Left lobe of liver (tissue), 2 donors: ENCODE measurements at regions not wholly inside any gene's neighbourhood (a gene's known extent, or its start where the extent isn't known, plus 50 kb on each side); places are given as distances from the start of the nearest gene placed in this dataset.

Source experiments
- ATAC-seq: fragments of 200-7000 bp; cut with Tn5 transposase; one replicate; pipeline ENCODE4 v1.9.1; 2020; ENCODE audit warnings: mild to moderate bottlenecking, moderate library complexity
- DNase-seq: peaks from one replicate; pipeline ENCODE4 v3.0.0-alpha.2; 2020; ENCODE audit warnings: low spot score
- donor health status: DM: no; HTN: no; CAD: no; lungs with moderate emphysema.
- donor health status: DM: no; HTN: yes; CAD: no.

GRCh38 chr2:18800240-18800971 is 211.0 kb upstream of the NT5C1B start:
- no peak for DNase-seq

GRCh38 chr2:18799397-18799796 is 210.0 kb upstream of the NT5C1B start:
- ATAC-seq: no peak
- DNase-seq: no peak

More at GRCh38 chr2:18800240-18800971, 211.0 kb upstream of the NT5C1B start:
- ATAC-seq: peak; percentile 88

GRCh38 chr2:18797133-18797845 is 207.9 kb upstream of the NT5C1B start:
- ATAC-seq: no peak
- DNase-seq: no peak

- ATAC-seq: no peak
- no peak for DNase-seq
Measured at GRCh38 chr2:18795906-18796305, 206.5 kb upstream of the NT5C1B start.

- no peak for DNase-seq
- ATAC-seq: no peak
Measured at GRCh38 chr2:18792684-18793083, 203.3 kb upstream of the NT5C1B start.

GRCh38 chr2:18792226-18792629 is 202.9 kb upstream of the NT5C1B start:
- DNase-seq (no peak), ATAC-seq (peak; percentile 36)

GRCh38 chr2:18791172-18791797 is 201.9 kb upstream of the NT5C1B start:
- DNase-seq (no peak), ATAC-seq (no peak)

- DNase-seq (no peak), ATAC-seq (no peak)
Measured at GRCh38 chr2:18790509-18791171, 201.3 kb upstream of the NT5C1B start.

- DNase-seq (peak; percentile 46), ATAC-seq (no peak)
Measured at GRCh38 chr2:18788592-18788991, 199.2 kb upstream of the NT5C1B start.

- DNase-seq: no peak
Measured at GRCh38 chr2:18787726-18788125, 198.4 kb upstream of the NT5C1B start.

GRCh38 chr2:18784245-18784644 is 194.9 kb upstream of the NT5C1B start:
- no peak for DNase-seq
- no peak for ATAC-seq

More at GRCh38 chr2:18787726-18788125, 198.4 kb upstream of the NT5C1B start:
- no peak for ATAC-seq

GRCh38 chr2:18781541-18782280 is 192.3 kb upstream of the NT5C1B start:
- ATAC-seq: peak; percentile 81

GRCh38 chr2:18777250-18777812 is 188.0 kb upstream of the NT5C1B start:
- DNase-seq (no peak), ATAC-seq (no peak)

More at GRCh38 chr2:18781541-18782280, 192.3 kb upstream of the NT5C1B start:
- no peak for DNase-seq

GRCh38 chr2:18771212-18771611 is 181.8 kb upstream of the NT5C1B start:
- ATAC-seq (no peak), DNase-seq (no peak)

GRCh38 chr2:18763338-18763737 is 174.0 kb upstream of the NT5C1B start:
- ATAC-seq: no peak
- DNase-seq: no peak

GRCh38 chr2:18762667-18763066 is 173.3 kb upstream of the NT5C1B start:
- no peak for DNase-seq
- ATAC-seq: no peak

GRCh38 chr2:18754286-18754685 is 164.9 kb upstream of the NT5C1B start:
- no peak for DNase-seq
- no peak for ATAC-seq

GRCh38 chr2:18753722-18754121 is 164.4 kb upstream of the NT5C1B start:
- DNase-seq: no peak
- no peak for ATAC-seq

GRCh38 chr2:18752667-18753422 is 163.5 kb upstream of the NT5C1B start:
- DNase-seq (no peak), ATAC-seq (no peak)
